ENCODE measurements at regions not wholly inside any gene's neighbourhood (a gene's known extent, or its start where the extent isn't known, plus 50 kb on each side); places are given as distances from the start of the nearest gene placed in this dataset.
A peak's percentile ranks its signal among the peaks of the same experiment; 100 is the strongest.
"Not testable (repeated sequence)": the region's sequence is repeated elsewhere in the genome, so short reads cannot be mapped to it uniquely, and the experiment has no call there.

DNA sequence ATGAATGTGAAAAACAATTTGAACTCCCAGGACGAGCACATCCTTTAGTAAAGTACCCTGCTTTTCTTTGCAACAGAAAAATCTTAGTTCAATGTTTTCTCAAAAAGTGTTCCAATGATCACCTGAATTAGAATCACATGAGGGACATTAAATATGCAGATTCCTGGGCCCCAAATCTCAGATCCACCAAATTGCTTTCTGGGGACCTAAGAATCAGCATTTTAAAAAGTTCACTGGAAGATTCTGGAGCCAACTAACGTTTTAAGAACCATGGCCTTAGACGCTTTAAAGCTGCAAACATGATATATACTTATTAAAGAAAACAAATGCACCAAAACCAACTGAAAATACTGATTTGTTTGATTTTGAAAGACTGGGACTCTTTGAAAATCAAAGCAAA, 143.4 kb upstream of the TMEM168 start:
- Histone ChIP-seq H3K27me3 (replicated peaks in 2 of 5; ENCODE audit: control insufficient read depth in 4 of 5, insufficient read depth in 5 of 5, low read length in 4 of 5) (no peaks in the 10 kb centered on the region), H3K4me3 (ENCODE audit: control insufficient read depth in 1 of 7, extremely low read depth in 1 of 7, insufficient read depth in 4 of 7, low read depth in 2 of 7, low read length in 6 of 7) (no peak overlapping the region), H3K9me3 (ENCODE audit: control extremely low read depth in 1 of 5, control insufficient read depth in 4 of 5, insufficient read depth in 2 of 5, low read depth in 1 of 5, low read length in 4 of 5) (no peaks in the 10 kb centered on the region), H3K4me1 (ENCODE audit: control extremely low read depth in 1 of 4, control insufficient read depth in 4 of 4, insufficient read depth in 4 of 4, low read length in 3 of 4) (peaks cover 16 to 25% (median 20%) of the 10 kb centered on the region in 4 experiments), H3K36me3 (ENCODE audit: control insufficient read depth in 4 of 4, insufficient read depth in 4 of 4, low read length in 3 of 4) (peaks cover 0 to 11% (median 4%) of the 10 kb centered on the region in 4 experiments), H3K27ac (ENCODE audit: insufficient read depth in 1 of 2, low read depth in 1 of 2, low read length in 2 of 2, poor library complexity in 1 of 2, severe bottlenecking in 2 of 2) (no peak overlapping the region)
- POLR2A ChIA-PET = no interaction called here
- CTCF ChIA-PET = no interaction called here
- DNase-seq = no peak
- WGBS (ENCODE audit: insufficient coverage) = no CpG with 5 or more reads among the region's 3 CpGs

DNA sequence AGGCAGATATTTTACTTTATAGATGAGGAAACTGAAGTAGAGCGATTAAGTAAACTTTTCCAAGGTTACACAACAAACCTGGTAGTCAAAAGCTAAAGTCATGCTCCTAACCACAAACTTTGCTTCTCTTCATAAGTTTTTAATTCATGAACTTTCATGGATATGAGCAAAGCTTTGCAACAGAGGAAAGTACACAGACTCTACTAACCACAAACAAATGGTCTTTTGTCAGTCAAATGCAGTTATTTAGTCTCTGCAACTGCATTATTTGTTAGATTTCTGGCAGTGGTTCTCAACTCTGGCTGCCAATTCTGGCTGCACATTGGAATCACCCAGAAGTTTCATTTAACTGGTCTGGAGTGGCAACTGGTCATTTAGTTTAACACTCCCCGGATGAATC, 140.6 kb upstream of the TMEM168 start:
- Histone ChIP-seq H3K36me3 (ENCODE audit: control insufficient read depth in 4 of 4, insufficient read depth in 4 of 4, low read length in 3 of 4) (peaks cover 0 to 11% (median 5%) of the 10 kb centered on the region in 4 experiments), H3K27me3 (replicated peaks in 2 of 5; ENCODE audit: control insufficient read depth in 4 of 5, insufficient read depth in 5 of 5, low read length in 4 of 5) (no peaks in the 10 kb centered on the region), H3K9me3 (ENCODE audit: control extremely low read depth in 1 of 5, control insufficient read depth in 4 of 5, insufficient read depth in 2 of 5, low read depth in 1 of 5, low read length in 4 of 5) (no peaks in the 10 kb centered on the region), H3K4me1 (ENCODE audit: control extremely low read depth in 1 of 4, control insufficient read depth in 4 of 4, insufficient read depth in 4 of 4, low read length in 3 of 4) (peaks cover 4 to 8% (median 5%) of the 10 kb centered on the region in 4 experiments), H3K4me3 (ENCODE audit: control insufficient read depth in 1 of 7, extremely low read depth in 1 of 7, insufficient read depth in 4 of 7, low read depth in 2 of 7, low read length in 6 of 7) (no peak overlapping the region), H3K27ac (ENCODE audit: insufficient read depth in 1 of 2, low read depth in 1 of 2, low read length in 2 of 2, poor library complexity in 1 of 2, severe bottlenecking in 2 of 2) (no peak overlapping the region)
- 100% methylated on average over 1 of the region's 2 CpGs for WGBS (ENCODE audit: insufficient coverage)
- peak in 2 of 3 donors; percentile 54 to 57 for DNase-seq
- CTCF ChIA-PET = no interaction called here
- POLR2A ChIA-PET = no interaction called here

DNA sequence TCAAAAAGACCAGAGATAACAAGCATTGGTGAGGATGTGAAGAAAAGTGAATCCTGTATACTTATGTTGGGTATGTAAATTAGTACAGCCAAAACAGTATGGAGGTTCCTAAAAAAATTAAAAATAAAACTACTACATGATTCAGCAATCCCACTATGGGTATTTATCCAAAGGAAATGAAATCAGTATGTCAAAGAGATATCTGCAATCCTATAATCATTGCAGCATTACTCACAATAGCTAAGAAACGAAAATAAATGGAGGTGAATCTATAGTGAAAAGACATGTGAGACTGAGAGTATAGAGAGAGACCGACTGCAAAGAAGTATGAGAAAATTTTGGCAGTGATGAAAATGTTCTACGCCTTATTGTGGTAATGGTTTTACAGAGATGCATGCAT, 139.2 kb upstream of the TMEM168 start:
- DNase-seq = no peak
- H3K4me3 ChIP-seq (ENCODE audit: control insufficient read depth in 1 of 7, extremely low read depth in 1 of 7, insufficient read depth in 4 of 7, low read depth in 2 of 7, low read length in 6 of 7) = no peak overlapping the region
- no peaks in the 10 kb centered on the region for H3K27me3 ChIP-seq (replicated peaks in 2 of 5; ENCODE audit: control insufficient read depth in 4 of 5, insufficient read depth in 5 of 5, low read length in 4 of 5)
- no CpG with 5 or more reads among the region's 3 CpGs for WGBS (ENCODE audit: insufficient coverage)
- peaks cover 0 to 2% (median 0%) of the 10 kb centered on the region in 5 experiments for H3K9me3 ChIP-seq (ENCODE audit: control extremely low read depth in 1 of 5, control insufficient read depth in 4 of 5, insufficient read depth in 2 of 5, low read depth in 1 of 5, low read length in 4 of 5)
- H3K27ac ChIP-seq (ENCODE audit: insufficient read depth in 1 of 2, low read depth in 1 of 2, low read length in 2 of 2, poor library complexity in 1 of 2, severe bottlenecking in 2 of 2) = no peak overlapping the region
- POLR2A ChIA-PET = no interaction called here
- CTCF ChIA-PET = no interaction called here
- peaks cover 4 to 8% (median 5%) of the 10 kb centered on the region in 4 experiments for H3K4me1 ChIP-seq (ENCODE audit: control extremely low read depth in 1 of 4, control insufficient read depth in 4 of 4, insufficient read depth in 4 of 4, low read length in 3 of 4)
- peaks cover 0 to 7% (median 3%) of the 10 kb centered on the region in 4 experiments for H3K36me3 ChIP-seq (ENCODE audit: control insufficient read depth in 4 of 4, insufficient read depth in 4 of 4, low read length in 3 of 4)

DNA sequence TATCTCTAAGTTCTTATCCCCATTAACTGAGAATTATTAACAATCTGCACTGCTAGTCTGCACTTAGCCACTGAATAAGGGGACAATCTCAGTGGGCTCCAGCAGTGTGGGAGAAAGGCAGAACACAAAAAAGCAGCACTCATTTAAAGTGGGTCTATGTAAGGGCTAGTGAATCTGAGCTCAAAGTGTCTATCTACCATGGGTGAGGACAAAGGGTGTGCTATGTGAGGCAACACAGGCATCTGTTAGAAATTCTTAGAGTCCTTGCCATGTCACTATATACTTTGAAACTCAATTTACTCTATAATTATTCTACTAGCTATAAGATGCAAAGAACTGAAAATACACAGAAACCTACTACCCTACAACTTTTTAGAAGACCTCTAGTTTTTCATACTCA, 135.8 kb upstream of the TMEM168 start:
- no peak overlapping the region for H3K27ac ChIP-seq (ENCODE audit: insufficient read depth in 1 of 2, low read depth in 1 of 2, low read length in 2 of 2, poor library complexity in 1 of 2, severe bottlenecking in 2 of 2)
- ChIA-PET POLR2A (no interaction called here), CTCF (no interaction called here)
- H3K4me3 ChIP-seq (ENCODE audit: control insufficient read depth in 1 of 7, extremely low read depth in 1 of 7, insufficient read depth in 4 of 7, low read depth in 2 of 7, low read length in 6 of 7) = no peak overlapping the region
- H3K27me3 ChIP-seq (replicated peaks in 2 of 5; ENCODE audit: control insufficient read depth in 4 of 5, insufficient read depth in 5 of 5, low read length in 4 of 5) = no peaks in the 10 kb centered on the region
- H3K9me3 ChIP-seq (ENCODE audit: control extremely low read depth in 1 of 5, control insufficient read depth in 4 of 5, insufficient read depth in 2 of 5, low read depth in 1 of 5, low read length in 4 of 5) = peaks cover 0 to 2% (median 0%) of the 10 kb centered on the region in 5 experiments
- peaks cover 0 to 5% (median 0%) of the 10 kb centered on the region in 4 experiments for H3K36me3 ChIP-seq (ENCODE audit: control insufficient read depth in 4 of 4, insufficient read depth in 4 of 4, low read length in 3 of 4)
- no peak for DNase-seq
- H3K4me1 ChIP-seq (ENCODE audit: control extremely low read depth in 1 of 4, control insufficient read depth in 4 of 4, insufficient read depth in 4 of 4, low read length in 3 of 4) = peaks cover 3 to 5% (median 3%) of the 10 kb centered on the region in 4 experiments

DNA sequence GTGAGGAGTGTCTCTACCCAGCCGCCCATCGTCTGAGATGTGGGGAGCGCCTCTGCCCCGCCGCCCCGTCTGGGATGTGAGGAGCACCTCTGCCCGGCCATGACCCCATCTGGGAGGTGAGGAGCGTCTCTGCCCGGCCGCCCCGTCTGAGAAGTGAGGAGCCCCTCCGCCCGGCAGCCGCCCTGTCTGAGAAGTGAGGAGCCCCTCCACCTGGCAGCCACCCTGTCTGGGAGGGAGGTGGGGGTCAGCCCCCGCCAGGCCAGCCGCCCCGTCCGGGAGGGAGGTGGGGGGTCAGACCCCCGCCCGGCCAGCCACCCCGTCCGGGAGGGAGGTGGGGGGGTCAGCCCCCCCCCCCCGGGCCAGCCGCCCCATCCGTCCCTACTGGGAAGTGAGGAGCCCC, 132.4 kb upstream of the TMEM168 start:
- DNase-seq; H3K4me1 ChIP-seq (ENCODE audit: control extremely low read depth in 1 of 4, control insufficient read depth in 4 of 4, insufficient read depth in 4 of 4, low read length in 3 of 4); H3K4me3 ChIP-seq (ENCODE audit: control insufficient read depth in 1 of 7, extremely low read depth in 1 of 7, insufficient read depth in 4 of 7, low read depth in 2 of 7, low read length in 6 of 7); H3K9me3 ChIP-seq (ENCODE audit: control extremely low read depth in 1 of 5, control insufficient read depth in 4 of 5, insufficient read depth in 2 of 5, low read depth in 1 of 5, low read length in 4 of 5); H3K27me3 ChIP-seq (replicated peaks in 2 of 5; ENCODE audit: control insufficient read depth in 4 of 5, insufficient read depth in 5 of 5, low read length in 4 of 5); H3K27ac ChIP-seq (ENCODE audit: insufficient read depth in 1 of 2, low read depth in 1 of 2, low read length in 2 of 2, poor library complexity in 1 of 2, severe bottlenecking in 2 of 2); POLR2A ChIA-PET; H3K36me3 ChIP-seq (ENCODE audit: control insufficient read depth in 4 of 4, insufficient read depth in 4 of 4, low read length in 3 of 4); CTCF ChIA-PET: not testable (repeated sequence)
- 100% methylated on average over 4 of the region's 25 CpGs for WGBS (ENCODE audit: insufficient coverage)

DNA sequence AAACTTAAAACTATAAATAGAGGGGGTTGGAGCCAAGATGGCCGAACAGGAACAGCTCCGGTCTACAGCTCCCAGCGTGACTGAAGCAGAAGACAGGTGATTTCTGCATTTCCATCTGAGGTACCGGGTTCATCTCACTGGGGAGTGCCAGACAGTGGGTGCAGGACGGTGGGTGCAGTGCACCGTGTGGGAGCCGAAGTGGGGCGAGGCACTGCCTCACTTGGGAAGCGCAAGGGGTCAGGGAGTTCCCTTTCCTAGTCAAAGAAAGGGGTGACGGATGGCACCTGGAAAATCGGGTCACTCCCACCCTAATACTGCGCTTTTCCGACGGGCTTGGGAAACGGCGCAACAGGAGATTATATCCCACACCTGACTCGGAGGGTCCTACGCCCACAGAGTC, 126.2 kb upstream of the TMEM168 start:
- WGBS (ENCODE audit: insufficient coverage) = 100% methylated on average over 6 of the region's 18 CpGs
- H3K27me3 ChIP-seq (replicated peaks in 2 of 5; ENCODE audit: control insufficient read depth in 4 of 5, insufficient read depth in 5 of 5, low read length in 4 of 5); CTCF ChIA-PET; DNase-seq; H3K27ac ChIP-seq (ENCODE audit: insufficient read depth in 1 of 2, low read depth in 1 of 2, low read length in 2 of 2, poor library complexity in 1 of 2, severe bottlenecking in 2 of 2); H3K4me1 ChIP-seq (ENCODE audit: control extremely low read depth in 1 of 4, control insufficient read depth in 4 of 4, insufficient read depth in 4 of 4, low read length in 3 of 4); H3K9me3 ChIP-seq (ENCODE audit: control extremely low read depth in 1 of 5, control insufficient read depth in 4 of 5, insufficient read depth in 2 of 5, low read depth in 1 of 5, low read length in 4 of 5); POLR2A ChIA-PET; H3K4me3 ChIP-seq (ENCODE audit: control insufficient read depth in 1 of 7, extremely low read depth in 1 of 7, insufficient read depth in 4 of 7, low read depth in 2 of 7, low read length in 6 of 7): not testable (repeated sequence)
- H3K36me3 ChIP-seq (ENCODE audit: control insufficient read depth in 4 of 4, insufficient read depth in 4 of 4, low read length in 3 of 4) = peaks cover 0 to 36% (median 10%) of the 10 kb centered on the region in 4 experiments

DNA sequence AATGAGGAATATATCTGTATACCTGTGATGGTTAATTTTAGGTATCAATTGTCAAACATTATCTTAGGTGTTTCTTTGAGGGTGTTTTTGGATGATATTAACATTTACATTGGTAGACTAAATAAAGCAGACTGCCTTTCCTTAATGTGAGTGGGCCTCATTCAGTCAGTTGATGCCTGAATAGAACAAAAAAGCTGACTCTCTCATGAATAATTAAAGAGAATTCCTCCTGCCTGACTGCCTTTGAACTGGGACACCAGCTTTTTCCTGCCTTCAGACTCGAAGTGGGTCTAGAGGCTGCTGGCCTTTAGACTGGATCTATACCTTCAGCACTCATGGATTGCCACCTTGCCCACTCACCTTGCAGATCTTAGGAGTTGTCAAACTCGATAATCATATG, 117.9 kb upstream of the TMEM168 start:
- WGBS (ENCODE audit: insufficient coverage) = 100% methylated on average over 1 of the region's 2 CpGs
- H3K36me3 ChIP-seq (ENCODE audit: control insufficient read depth in 4 of 4, insufficient read depth in 4 of 4, low read length in 3 of 4) = peaks cover 9 to 55% (median 17%) of the 10 kb centered on the region in 4 experiments
- peaks cover 4 to 35% (median 10%) of the 10 kb centered on the region in 5 experiments for H3K9me3 ChIP-seq (ENCODE audit: control extremely low read depth in 1 of 5, control insufficient read depth in 4 of 5, insufficient read depth in 2 of 5, low read depth in 1 of 5, low read length in 4 of 5)
- ChIA-PET CTCF (interaction anchor here (0.9 to 1.2 kb wide), 2 partner anchors 9 to 12 kb away, joined by 4 read pairs; no protein-coding TSS in a partner anchor), POLR2A (no interaction called here)
- no peak overlapping the region for H3K27ac ChIP-seq (ENCODE audit: insufficient read depth in 1 of 2, low read depth in 1 of 2, low read length in 2 of 2, poor library complexity in 1 of 2, severe bottlenecking in 2 of 2)
- H3K4me1 ChIP-seq (ENCODE audit: control extremely low read depth in 1 of 4, control insufficient read depth in 4 of 4, insufficient read depth in 4 of 4, low read length in 3 of 4) = no peaks in the 10 kb centered on the region
- no peak overlapping the region for H3K4me3 ChIP-seq (ENCODE audit: control insufficient read depth in 1 of 7, extremely low read depth in 1 of 7, insufficient read depth in 4 of 7, low read depth in 2 of 7, low read length in 6 of 7)
- H3K27me3 ChIP-seq (replicated peaks in 2 of 5; ENCODE audit: control insufficient read depth in 4 of 5, insufficient read depth in 5 of 5, low read length in 4 of 5) = no peaks in the 10 kb centered on the region
- DNase-seq = no peak

Data from common myeloid progenitor, CD34-positive (primary cell).